WTC11 (cell line): ENCODE measurements at regions not wholly inside any gene's neighbourhood (a gene's known extent, or its start where the extent isn't known, plus 50 kb on each side); places are given as distances from the start of the nearest gene placed in this dataset.

Experiments used
- ATAC-seq: fragments of 200-7000 bp; cut with Tn5 transposase; 2 replicates; pipeline ENCODE4 v1.10.0; 2021; ENCODE audit warnings: mild to moderate bottlenecking, moderate library complexity
- CTCF ChIA-PET: fragments of 300-600 bp; sonication (Branson Sonifier 250); formaldehyde crosslinking; loops from one replicate; lab custom pipeline; 2021; ENCODE audit warnings: antibody characterized with exemption; lab: Charles Lee
- POLR2A ChIA-PET: fragments of 350-600 bp; sonication (Branson Sonifier 250); formaldehyde crosslinking; loops from one replicate; lab custom pipeline; 2021; ENCODE audit warnings: antibody characterized with exemption; lab: Charles Lee
- DNase-seq: peaks from one replicate; pipeline ENCODE4 v3.0.0; 2021; ENCODE audit warnings: low spot score
- H3K27ac Mint-ChIP-seq: 2 replicates; pipeline ENCODE4 v1.8.0; 2021; ENCODE audit warnings: mixed read lengths
- H3K27me3 Mint-ChIP-seq: 2 replicates; pipeline ENCODE4 v1.8.0; 2021; ENCODE audit warnings: low read depth, mild to moderate bottlenecking, moderate library complexity, mixed read lengths
- H3K36me3 Mint-ChIP-seq: 2 replicates; pipeline ENCODE4 v1.8.0; 2021; ENCODE audit warnings: mixed read lengths
- H3K4me1 Mint-ChIP-seq: 2 replicates; pipeline ENCODE4 v1.8.0; 2022; ENCODE audit warnings: mixed read lengths
- H3K4me3 Mint-ChIP-seq: 2 replicates; pipeline ENCODE4 v1.8.0; 2021; ENCODE audit warnings: mild to moderate bottlenecking, moderate library complexity, mixed read lengths
- H3K9me3 Mint-ChIP-seq: 2 replicates; pipeline ENCODE4 v1.8.0; 2021; ENCODE audit warnings: mixed read lengths
- AFF4 ChIP-seq: sonication (generic); formaldehyde crosslinking; IDR thresholded peaks from 2 replicates; pipeline ENCODE4 v1.8.1; 2023; ENCODE audit warnings: mild to moderate bottlenecking, missing genetic modification reagents, borderline replicate concordance
- ATF1 ChIP-seq: sonication (generic); formaldehyde crosslinking; IDR thresholded peaks from 2 replicates; pipeline ENCODE4 v1.8.1; 2023; ENCODE audit warnings: mild to moderate bottlenecking, moderate library complexity, missing genetic modification reagents
- E2F1 ChIP-seq: sonication (generic); formaldehyde crosslinking; IDR thresholded peaks from 2 replicates; pipeline ENCODE4 v1.8.0; 2022; ENCODE audit warnings: mild to moderate bottlenecking, missing genetic modification reagents
- FOXK1 ChIP-seq: sonication (generic); formaldehyde crosslinking; IDR thresholded peaks from 2 replicates; pipeline ENCODE4 v1.8.0; 2022; ENCODE audit warnings: mild to moderate bottlenecking, moderate library complexity, missing genetic modification reagents
- MXD4 ChIP-seq: fragments of 250-450 bp; sonication (Bioruptor Pico); IDR thresholded peaks from 2 replicates; pipeline ENCODE4 v1.8.0; 2021; ENCODE audit warnings: mild to moderate bottlenecking, moderate library complexity, borderline replicate concordance
- NFE2L1 ChIP-seq: sonication (generic); formaldehyde crosslinking; IDR thresholded peaks from 2 replicates; pipeline ENCODE4 v1.8.1; 2023; ENCODE audit warnings: missing genetic modification reagents
- PRRX2 ChIP-seq: fragments of 250-450 bp; sonication (Bioruptor Pico); IDR thresholded peaks from 2 replicates; pipeline ENCODE4 v1.8.0; 2021; ENCODE audit warnings: mild to moderate bottlenecking
- RELA ChIP-seq: sonication (generic); formaldehyde crosslinking; IDR thresholded peaks from 2 replicates; pipeline ENCODE4 v1.8.1; 2022; ENCODE audit warnings: missing genetic modification reagents, mild to moderate bottlenecking, borderline replicate concordance
- RORB ChIP-seq: fragments of 250-450 bp; sonication (Bioruptor Pico); IDR thresholded peaks from 2 replicates; pipeline ENCODE4 v1.9.0; 2021; ENCODE audit warnings: mild to moderate bottlenecking
- SMAD3 ChIP-seq: sonication (generic); formaldehyde crosslinking; IDR thresholded peaks from 2 replicates; pipeline ENCODE4 v1.8.0; 2022; ENCODE audit warnings: missing genetic modification reagents, mild to moderate bottlenecking, borderline replicate concordance
- TEAD1 ChIP-seq: sonication (generic); formaldehyde crosslinking; IDR thresholded peaks from 2 replicates; pipeline ENCODE4 v1.8.0; 2022; ENCODE audit warnings: mild to moderate bottlenecking, missing genetic modification reagents
- ZNF138 ChIP-seq: sonication (generic); formaldehyde crosslinking; conservative IDR thresholded peaks from 2 replicates; pipeline ENCODE4 v1.8.1; 2022; ENCODE audit warnings: mild to moderate bottlenecking, moderate library complexity, missing genetic modification reagents
- ZNF263 ChIP-seq: sonication (generic); formaldehyde crosslinking; IDR thresholded peaks from 2 replicates; pipeline ENCODE4 v1.8.1; 2022; ENCODE audit warnings: low read depth, mild to moderate bottlenecking, moderate library complexity, missing genetic modification reagents
- ZNF425 ChIP-seq: fragments of 250-450 bp; sonication (Bioruptor Pico); conservative IDR thresholded peaks from 2 replicates; pipeline ENCODE4 v1.9.0; 2021; ENCODE audit warnings: mild to moderate bottlenecking
- TF ChIP-seq, protein P1 (sequence below): sonication (generic); formaldehyde crosslinking; IDR thresholded peaks from 2 replicates; pipeline ENCODE4 v1.8.0; 2023; ENCODE audit warnings: missing genetic modification reagents, mild to moderate bottlenecking, borderline replicate concordance

DNA sequence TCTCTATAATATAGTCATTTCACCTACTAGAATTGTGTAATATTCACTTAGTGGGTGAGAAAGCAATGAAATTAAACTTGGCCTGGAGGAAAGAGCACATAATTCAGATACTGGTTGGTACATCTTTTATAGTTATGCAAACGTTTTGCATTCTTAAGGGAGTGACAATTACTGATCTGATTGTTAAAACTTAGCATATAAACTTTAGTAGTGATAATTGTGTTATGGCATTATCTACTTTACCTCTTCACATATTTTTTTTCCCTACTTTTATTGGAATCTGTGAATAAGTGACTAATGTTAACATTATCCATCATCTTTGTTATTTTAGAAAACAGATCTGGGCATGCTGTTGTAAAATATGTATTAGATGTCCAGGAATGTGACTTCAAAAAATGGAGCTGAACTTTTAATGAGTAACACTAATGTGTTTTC is 217.4 kb upstream of the GIMD1 start:
- ChIA-PET CTCF (interaction anchor here (0.7 kb wide), 1 partner anchor 385 kb away, joined by 3 read pairs; no protein-coding TSS in a partner anchor), POLR2A (no interaction called here)
- ATAC-seq (no peak), DNase-seq (no peak)
- Mint-ChIP-seq H3K27ac (no peak overlapping the region), H3K27me3 (no peaks in the 10 kb centered on the region), H3K36me3 (no peaks in the 10 kb centered on the region), H3K4me1 (peaks cover 28% of the 10 kb centered on the region), H3K4me3 (no peak overlapping the region), H3K9me3 (peaks cover 8% of the 10 kb centered on the region)
- TF ChIP-seq SMAD3 (CRISPR knock-in tag) (no peak), NFE2L1 (no peak), E2F1 (CRISPR knock-in tag) (no peak), RELA (CRISPR knock-in tag) (no peak), ZNF138 (CRISPR knock-in tag) (no peak), PRRX2 (no peak), TEAD1 (CRISPR knock-in tag) (no peak), MXD4 (CRISPR knock-in tag) (no peak), FOXK1 (CRISPR knock-in tag) (no peak), AFF4 (no peak), ZNF263 (CRISPR knock-in tag) (no peak), ZNF425 (no peak), ATF1 (CRISPR knock-in tag) (no peak), RORB (CRISPR knock-in tag) (no peak)
- TF ChIP-seq, protein P1, sequence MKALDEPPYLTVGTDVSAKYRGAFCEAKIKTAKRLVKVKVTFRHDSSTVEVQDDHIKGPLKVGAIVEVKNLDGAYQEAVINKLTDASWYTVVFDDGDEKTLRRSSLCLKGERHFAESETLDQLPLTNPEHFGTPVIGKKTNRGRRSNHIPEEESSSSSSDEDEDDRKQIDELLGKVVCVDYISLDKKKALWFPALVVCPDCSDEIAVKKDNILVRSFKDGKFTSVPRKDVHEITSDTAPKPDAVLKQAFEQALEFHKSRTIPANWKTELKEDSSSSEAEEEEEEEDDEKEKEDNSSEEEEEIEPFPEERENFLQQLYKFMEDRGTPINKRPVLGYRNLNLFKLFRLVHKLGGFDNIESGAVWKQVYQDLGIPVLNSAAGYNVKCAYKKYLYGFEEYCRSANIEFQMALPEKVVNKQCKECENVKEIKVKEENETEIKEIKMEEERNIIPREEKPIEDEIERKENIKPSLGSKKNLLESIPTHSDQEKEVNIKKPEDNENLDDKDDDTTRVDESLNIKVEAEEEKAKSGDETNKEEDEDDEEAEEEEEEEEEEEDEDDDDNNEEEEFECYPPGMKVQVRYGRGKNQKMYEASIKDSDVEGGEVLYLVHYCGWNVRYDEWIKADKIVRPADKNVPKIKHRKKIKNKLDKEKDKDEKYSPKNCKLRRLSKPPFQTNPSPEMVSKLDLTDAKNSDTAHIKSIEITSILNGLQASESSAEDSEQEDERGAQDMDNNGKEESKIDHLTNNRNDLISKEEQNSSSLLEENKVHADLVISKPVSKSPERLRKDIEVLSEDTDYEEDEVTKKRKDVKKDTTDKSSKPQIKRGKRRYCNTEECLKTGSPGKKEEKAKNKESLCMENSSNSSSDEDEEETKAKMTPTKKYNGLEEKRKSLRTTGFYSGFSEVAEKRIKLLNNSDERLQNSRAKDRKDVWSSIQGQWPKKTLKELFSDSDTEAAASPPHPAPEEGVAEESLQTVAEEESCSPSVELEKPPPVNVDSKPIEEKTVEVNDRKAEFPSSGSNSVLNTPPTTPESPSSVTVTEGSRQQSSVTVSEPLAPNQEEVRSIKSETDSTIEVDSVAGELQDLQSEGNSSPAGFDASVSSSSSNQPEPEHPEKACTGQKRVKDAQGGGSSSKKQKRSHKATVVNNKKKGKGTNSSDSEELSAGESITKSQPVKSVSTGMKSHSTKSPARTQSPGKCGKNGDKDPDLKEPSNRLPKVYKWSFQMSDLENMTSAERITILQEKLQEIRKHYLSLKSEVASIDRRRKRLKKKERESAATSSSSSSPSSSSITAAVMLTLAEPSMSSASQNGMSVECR = no peak
